ENCODE measurements at regions not wholly inside any gene's neighbourhood (a gene's known extent, or its start where the extent isn't known, plus 50 kb on each side); places are given as distances from the start of the nearest gene placed in this dataset.

- TF ChIP-seq USF2 (CRISPR knock-in tag; IDR thresholded peaks at IDR 0.05) (no peak), TCF7 (CRISPR knock-in tag; IDR thresholded peaks at IDR 0.05; ENCODE audit: low read depth) (no peak), ZBTB21 (CRISPR knock-in tag; IDR thresholded peaks at IDR 0.05; ENCODE audit: borderline replicate concordance) (no peak), SOX15 (CRISPR knock-in tag; IDR thresholded peaks at IDR 0.05) (no peak), FOXK1 (CRISPR knock-in tag; IDR thresholded peaks at IDR 0.05) (no peak)
Observed at GRCh38 chr1:157412308-157412707, 140.0 kb downstream of the FCRL5 start (continued).

GRCh38 chr1:157411769-157412168, 140.5 kb downstream of the FCRL5 start:
- ChIA-PET CTCF (no interaction called here), POLR2A (no interaction called here)
- Mint-ChIP-seq H3K4me3 (no peak overlapping the region), H3K36me3 (no peaks in the 10 kb centered on the region), H3K9me3 (no peaks in the 10 kb centered on the region), H3K27me3 (ENCODE audit: low read depth) (peaks cover 10% of the 10 kb centered on the region), H3K4me1 (peaks cover 9% of the 10 kb centered on the region), H3K27ac (no peak overlapping the region)
- no peak for TF ChIP-seq GTF2I (CRISPR knock-in tag; conservative IDR thresholded peaks at IDR 0.05)
- no peak for ATAC-seq
- no peak for DNase-seq (ENCODE audit: low spot score)

GRCh38 chr1:157411064-157411463, 141.3 kb downstream of the FCRL5 start:
- no peak overlapping the region for H3K4me3 Mint-ChIP-seq
- H3K9me3 Mint-ChIP-seq: no peaks in the 10 kb centered on the region
- ATAC-seq (no peak; the same call in 1 of the 2 replicates), DNase-seq (ENCODE audit: low spot score) (no peak)
- H3K4me1 Mint-ChIP-seq: peaks cover 9% of the 10 kb centered on the region
- ChIA-PET POLR2A (no interaction called here), CTCF (no interaction called here)
- H3K27ac Mint-ChIP-seq: no peak overlapping the region
- H3K36me3 Mint-ChIP-seq: no peaks in the 10 kb centered on the region
- peaks cover 10% of the 10 kb centered on the region for H3K27me3 Mint-ChIP-seq (ENCODE audit: low read depth)
- TF ChIP-seq ZNF396 (CRISPR knock-in tag; IDR thresholded peaks at IDR 0.05; ENCODE audit: borderline replicate concordance): no peak
- TF ChIP-seq ATF6 (CRISPR knock-in tag; IDR thresholded peaks at IDR 0.05): no peak
- TF ChIP-seq FOXJ3 (CRISPR knock-in tag; IDR thresholded peaks at IDR 0.05; ENCODE audit: borderline replicate concordance): no peak
- no peak for TF ChIP-seq ETV6 (CRISPR knock-in tag; IDR thresholded peaks at IDR 0.05)
- no peak for TF ChIP-seq ZNF219 (CRISPR knock-in tag; IDR thresholded peaks at IDR 0.05; ENCODE audit: borderline replicate concordance)
- no peak for TF ChIP-seq ZNF281 (CRISPR knock-in tag; IDR thresholded peaks at IDR 0.05)
- no peak for TF ChIP-seq CBFB (CRISPR knock-in tag; IDR thresholded peaks at IDR 0.05; ENCODE audit: low read depth)
- no peak for TF ChIP-seq GABPB1 (CRISPR knock-in tag; IDR thresholded peaks at IDR 0.05)
- TF ChIP-seq PREB (CRISPR knock-in tag; IDR thresholded peaks at IDR 0.05; ENCODE audit: borderline replicate concordance): no peak
- TF ChIP-seq CDX4 (CRISPR knock-in tag; IDR thresholded peaks at IDR 0.05; ENCODE audit: borderline replicate concordance): no peak
- no peak for TF ChIP-seq MAX (CRISPR knock-in tag; IDR thresholded peaks at IDR 0.05)
- no peak for TF ChIP-seq ZMAT4 (CRISPR knock-in tag; IDR thresholded peaks at IDR 0.05)
- TF ChIP-seq NR3C1 (CRISPR knock-in tag; conservative IDR thresholded peaks at IDR 0.05; ENCODE audit: low read depth): no peak
- TF ChIP-seq AR (CRISPR knock-in tag; IDR thresholded peaks at IDR 0.05): no peak
- no peak for TF ChIP-seq ESRRA (CRISPR knock-in tag; IDR thresholded peaks at IDR 0.05; ENCODE audit: borderline replicate concordance)
- no peak for TF ChIP-seq E2F5 (CRISPR knock-in tag; IDR thresholded peaks at IDR 0.05)
- TF ChIP-seq ZNF416 (CRISPR knock-in tag; IDR thresholded peaks at IDR 0.05): no peak

Measured in WTC11 (cell line).